Peyer's patch (tissue), 4 donors: ENCODE measurements at regions not wholly inside any gene's neighbourhood (a gene's known extent, or its start where the extent isn't known, plus 50 kb on each side); places are given as distances from the start of the nearest gene placed in this dataset.

Experiments used
- CTCF ChIP-seq, 6 experiments: fragments of 450-650 bp in 4 of 6; fragments of 200-600 bp in 2 of 6; sonication (generic) in 1 of 6; IDR thresholded peaks; one replicate each; pipeline ENCODE4 v1.5.1; 2017 to 2019; ENCODE audit warnings: antibody characterized with exemption in 6 of 6, mild to moderate bottlenecking in 3 of 6, moderate library complexity in 1 of 6
- POLR2A ChIP-seq, 2 donors: fragments of 450-650 bp; IDR thresholded peaks; one replicate each; pipeline ENCODE4 v1.5.1; 2017; ENCODE audit warnings: antibody characterized with exemption in 2 of 2, mild to moderate bottlenecking in 2 of 2, moderate library complexity in 2 of 2

DNA sequence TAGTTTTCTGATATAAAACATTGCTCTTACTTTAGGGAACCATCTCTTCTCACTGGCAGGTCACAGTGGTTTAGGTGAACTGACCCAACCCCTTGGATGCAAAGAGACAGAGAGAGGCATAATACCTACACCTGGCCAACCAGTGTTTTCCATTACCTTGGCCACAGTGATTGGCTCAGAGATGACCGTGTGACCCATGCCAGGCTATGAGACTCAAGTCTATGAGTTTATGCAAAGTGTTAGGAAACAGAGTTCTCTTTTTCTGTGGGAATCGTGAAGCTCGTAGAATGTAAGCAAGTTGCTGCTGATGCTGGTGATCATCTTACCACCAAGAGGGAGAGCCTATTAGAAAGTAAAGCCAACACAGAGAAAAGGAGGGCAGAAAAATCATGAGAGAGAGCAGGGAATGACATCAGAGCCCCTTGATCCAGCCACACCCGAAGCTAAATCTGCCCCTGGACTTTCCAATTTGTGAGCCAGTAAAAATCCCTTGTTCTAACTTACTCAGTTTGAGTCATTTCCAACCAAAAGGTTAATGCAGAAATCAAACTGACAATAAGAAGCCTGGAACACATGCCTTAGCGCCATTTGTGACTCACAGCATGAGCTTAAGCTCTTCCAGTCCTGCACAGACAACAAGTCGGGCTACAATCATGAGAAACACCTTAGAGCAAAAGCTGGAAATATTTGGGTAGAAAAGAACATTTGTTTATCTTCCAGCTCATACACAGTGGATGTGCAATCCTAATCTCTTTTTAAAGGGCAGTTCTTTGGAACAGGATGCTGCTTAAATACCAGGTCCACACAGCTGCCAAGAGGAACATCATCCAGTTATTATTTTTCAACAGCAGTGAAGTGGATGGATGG, 81.3 kb upstream of the KAZN start:
- TF ChIP-seq CTCF (IDR thresholded peaks at IDR 0.05) (no peak), POLR2A (IDR thresholded peaks at IDR 0.05) (no peak)
